ENCODE measurements at regions not wholly inside any gene's neighbourhood (a gene's known extent, or its start where the extent isn't known, plus 50 kb on each side); places are given as distances from the start of the nearest gene placed in this dataset.

DNA sequence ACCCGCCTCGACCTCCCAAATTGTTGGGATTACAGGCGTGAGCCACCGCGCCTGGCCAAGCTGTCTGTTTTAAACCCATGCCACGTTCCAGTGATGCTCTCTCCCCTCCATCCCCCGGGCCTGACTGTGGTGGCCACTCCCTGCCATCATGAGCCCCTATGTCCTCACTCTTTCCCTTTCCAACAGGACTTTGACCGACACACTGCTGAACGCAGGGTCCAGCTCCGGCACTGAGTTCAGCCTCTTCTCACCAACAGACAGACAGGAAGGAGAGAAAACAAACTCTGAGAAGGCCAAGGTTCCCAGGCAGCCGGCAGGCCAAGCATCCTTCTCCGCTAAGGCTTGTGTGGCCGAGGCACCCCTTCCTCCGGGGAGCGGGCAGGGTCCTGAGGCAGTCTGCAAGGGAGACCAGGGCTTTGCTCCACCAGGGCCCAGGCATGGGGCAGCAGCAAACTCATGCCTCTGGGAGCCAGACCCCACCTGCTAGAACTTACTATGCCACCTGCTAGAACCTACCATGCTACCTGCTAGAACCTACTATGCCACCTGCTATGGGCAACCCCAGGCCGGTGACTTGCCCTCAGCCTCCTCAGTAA lies 152.7 kb downstream of the CRYBB2 start:
- TF ChIP-seq ZNF565 (CRISPR knock-in tag; conservative IDR thresholded peaks at IDR 0.05; ENCODE audit: low read depth): no peak
- no peak for TF ChIP-seq TCF4 (CRISPR knock-in tag; IDR thresholded peaks at IDR 0.05; ENCODE audit: borderline replicate concordance)
